Breast epithelium (tissue), 3 donors: ENCODE measurements at regions not wholly inside any gene's neighbourhood (a gene's known extent, or its start where the extent isn't known, plus 50 kb on each side); places are given as distances from the start of the nearest gene placed in this dataset.

ENCODE experiments used
- CTCF ChIP-seq, 3 donors: fragments of 450-650 bp; IDR thresholded peaks; one replicate each; pipeline ENCODE4 v1.5.1; 2016 to 2017; ENCODE audit warnings: antibody characterized with exemption in 3 of 3, mild to moderate bottlenecking in 3 of 3, moderate library complexity in 3 of 3
- POLR2A ChIP-seq: fragments of 450-650 bp; IDR thresholded peaks from one replicate; pipeline ENCODE4 v1.6.1; 2016; ENCODE audit warnings: antibody characterized with exemption, mild to moderate bottlenecking, moderate library complexity

DNA sequence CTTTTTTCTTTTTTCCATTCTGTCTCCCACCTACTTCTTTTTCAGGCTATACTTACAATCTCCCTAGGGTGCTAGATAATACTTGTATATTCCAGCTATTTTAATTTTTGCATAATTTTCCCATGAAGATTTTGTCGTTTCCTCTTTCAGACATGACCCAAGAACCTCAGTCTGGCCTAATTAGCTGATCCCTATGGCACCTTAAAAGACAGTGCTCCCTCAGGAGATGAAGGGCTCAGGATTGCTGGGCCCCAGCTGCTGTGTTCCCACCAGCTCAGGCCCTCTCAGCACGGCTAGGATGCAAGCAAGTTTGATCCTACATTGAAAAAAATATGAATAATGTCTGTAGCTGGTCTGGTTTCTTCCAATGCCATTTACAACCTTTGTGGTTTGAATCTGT lies 55.0 kb upstream of the RGS5 start:
- TF ChIP-seq POLR2A (no peak), CTCF (IDR thresholded peaks at IDR 0.05) (no peak)
